ENCODE measurements at regions not wholly inside any gene's neighbourhood (a gene's known extent, or its start where the extent isn't known, plus 50 kb on each side); places are given as distances from the start of the nearest gene placed in this dataset.

- Histone ChIP-seq H3K9me2 (ENCODE audit: insufficient read depth) (no peaks in the 10 kb centered on the region), H3K4me1 (replicated peaks; ENCODE audit: insufficient read depth) (no peaks in the 10 kb centered on the region), H3F3A (ENCODE audit: insufficient read depth, low read depth) (no peaks in the 10 kb centered on the region), H3K4me3 (no peak overlapping the region), H3K4me2 (no peak overlapping the region), H3K27me3 (ENCODE audit: insufficient read depth, low read depth) (0 out of 2 replicates have a peak, but pooled peaks cover 2% of the 10 kb centered on the region), H4K20me1 (ENCODE audit: insufficient read depth) (no peaks in the 10 kb centered on the region), H3K27ac (no peak overlapping the region), H3K36me3 (ENCODE audit: low read depth) (no peaks in the 10 kb centered on the region), H3K79me2 (ENCODE audit: low read depth) (no peaks in the 10 kb centered on the region), H2AFZ (no peak overlapping the region), H3K9me3 (ENCODE audit: insufficient read depth, low read depth) (no peaks in the 10 kb centered on the region)
- CTCF ChIA-PET = no interaction called here
- DNase-seq = no peak
- intact Hi-C loops (cut with micrococcal nuclease; ENCODE audit: unreplicated experiment) = no loop called here
- no TSS peak for BruUV-seq (replicated peaks)
- no peak for TF ChIP-seq EZH2 (IDR thresholded peaks at IDR 0.05; ENCODE audit: low read depth)
- TF ChIP-seq, protein P1, sequence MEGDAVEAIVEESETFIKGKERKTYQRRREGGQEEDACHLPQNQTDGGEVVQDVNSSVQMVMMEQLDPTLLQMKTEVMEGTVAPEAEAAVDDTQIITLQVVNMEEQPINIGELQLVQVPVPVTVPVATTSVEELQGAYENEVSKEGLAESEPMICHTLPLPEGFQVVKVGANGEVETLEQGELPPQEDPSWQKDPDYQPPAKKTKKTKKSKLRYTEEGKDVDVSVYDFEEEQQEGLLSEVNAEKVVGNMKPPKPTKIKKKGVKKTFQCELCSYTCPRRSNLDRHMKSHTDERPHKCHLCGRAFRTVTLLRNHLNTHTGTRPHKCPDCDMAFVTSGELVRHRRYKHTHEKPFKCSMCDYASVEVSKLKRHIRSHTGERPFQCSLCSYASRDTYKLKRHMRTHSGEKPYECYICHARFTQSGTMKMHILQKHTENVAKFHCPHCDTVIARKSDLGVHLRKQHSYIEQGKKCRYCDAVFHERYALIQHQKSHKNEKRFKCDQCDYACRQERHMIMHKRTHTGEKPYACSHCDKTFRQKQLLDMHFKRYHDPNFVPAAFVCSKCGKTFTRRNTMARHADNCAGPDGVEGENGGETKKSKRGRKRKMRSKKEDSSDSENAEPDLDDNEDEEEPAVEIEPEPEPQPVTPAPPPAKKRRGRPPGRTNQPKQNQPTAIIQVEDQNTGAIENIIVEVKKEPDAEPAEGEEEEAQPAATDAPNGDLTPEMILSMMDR (conservative IDR thresholded peaks at IDR 0.05) = no peak
- POLR2A ChIA-PET (ENCODE audit: unreplicated experiment) = no interaction called here
Observed at GRCh38 chr5:155343468-155343867, 329.9 kb downstream of the KIF4B start.

GRCh38 chr5:155353231-155353630, 339.7 kb downstream of the KIF4B start:
- CTCF ChIA-PET = no interaction called here
- H2AFZ ChIP-seq = no peak overlapping the region

GRCh38 chr5:155366096-155366495, 352.5 kb downstream of the KIF4B start:
- Histone ChIP-seq H4K20me1 (ENCODE audit: insufficient read depth) (no peaks in the 10 kb centered on the region), H3K36me3 (ENCODE audit: low read depth) (no peaks in the 10 kb centered on the region), H3K4me2 (no peak overlapping the region), H3K27me3 (ENCODE audit: insufficient read depth, low read depth) (no peaks in the 10 kb centered on the region), H3K4me1 (replicated peaks; ENCODE audit: insufficient read depth) (no peaks in the 10 kb centered on the region), H3K79me2 (ENCODE audit: low read depth) (no peaks in the 10 kb centered on the region), H2AFZ (no peak overlapping the region), H3K27ac (no peak overlapping the region), H3K4me3 (no peak overlapping the region), H3K9me3 (ENCODE audit: insufficient read depth, low read depth) (no peaks in the 10 kb centered on the region), H3K9me2 (ENCODE audit: insufficient read depth) (no peaks in the 10 kb centered on the region), H3F3A (ENCODE audit: insufficient read depth, low read depth) (no peaks in the 10 kb centered on the region; the same call in 1 of the 2 replicates)
- BruUV-seq (replicated peaks) = no TSS peak
- POLR2A ChIA-PET (ENCODE audit: unreplicated experiment) = no interaction called here
- no peak for DNase-seq
- TF ChIP-seq, protein P1 (conservative IDR thresholded peaks at IDR 0.05) = no peak
- no peak for TF ChIP-seq EZH2 (IDR thresholded peaks at IDR 0.05; ENCODE audit: low read depth)
- intact Hi-C loops (cut with micrococcal nuclease; ENCODE audit: unreplicated experiment) = no loop called here
- CTCF ChIA-PET = no interaction called here

More at GRCh38 chr5:155353231-155353630, 339.7 kb downstream of the KIF4B start:
- Histone ChIP-seq H3K4me1 (replicated peaks; ENCODE audit: insufficient read depth) (no peaks in the 10 kb centered on the region), H3K27ac (no peak overlapping the region), H3K9me3 (ENCODE audit: insufficient read depth, low read depth) (no peaks in the 10 kb centered on the region), H3K9me2 (ENCODE audit: insufficient read depth) (no peaks in the 10 kb centered on the region), H3K4me3 (no peak overlapping the region), H3K4me2 (no peak overlapping the region), H4K20me1 (ENCODE audit: insufficient read depth) (no peaks in the 10 kb centered on the region), H3K79me2 (ENCODE audit: low read depth) (no peaks in the 10 kb centered on the region), H3F3A (ENCODE audit: insufficient read depth, low read depth) (no peaks in the 10 kb centered on the region), H3K27me3 (ENCODE audit: insufficient read depth, low read depth) (no peaks in the 10 kb centered on the region), H3K36me3 (ENCODE audit: low read depth) (no peaks in the 10 kb centered on the region)
- no peak for TF ChIP-seq EZH2 (IDR thresholded peaks at IDR 0.05; ENCODE audit: low read depth)
- TF ChIP-seq, protein P1 (conservative IDR thresholded peaks at IDR 0.05) = no peak
- POLR2A ChIA-PET (ENCODE audit: unreplicated experiment) = no interaction called here
- no TSS peak for BruUV-seq (replicated peaks)
- intact Hi-C loops (cut with micrococcal nuclease; ENCODE audit: unreplicated experiment) = no loop called here
- no peak for DNase-seq

Data from PC-9 (cell line).